ENCODE measurements at regions not wholly inside any gene's neighbourhood (a gene's known extent, or its start where the extent isn't known, plus 50 kb on each side); places are given as distances from the start of the nearest gene placed in this dataset.
"Not testable (repeated sequence)": the region's sequence is repeated elsewhere in the genome, so short reads cannot be mapped to it uniquely, and the experiment has no call there.

GRCh38 chr9:100794738-100795269 lies 216.9 kb downstream of the CAVIN4 start:
- no peak for TF ChIP-seq CTCF (IDR thresholded peaks at IDR 0.05; ENCODE audit: extremely low read depth, missing control alignments)
- no peak for DNase-seq (ENCODE audit: low spot score)

- DNase-seq (ENCODE audit: low spot score), result no peak
- TF ChIP-seq CTCF (IDR thresholded peaks at IDR 0.05; ENCODE audit: extremely low read depth, missing control alignments), result no peak
These were observed 224.6 kb upstream of the PLPPR1 start for GRCh38 chr9:100803956-100804355.

- no peak for DNase-seq (ENCODE audit: low spot score)
- no peak for TF ChIP-seq CTCF (IDR thresholded peaks at IDR 0.05; ENCODE audit: extremely low read depth, missing control alignments)
These were observed 216.9 kb upstream of the PLPPR1 start for GRCh38 chr9:100811643-100812042.

GRCh38 chr9:100813871-100814270 lies 214.7 kb upstream of the PLPPR1 start:
- no peak for TF ChIP-seq CTCF (IDR thresholded peaks at IDR 0.05; ENCODE audit: extremely low read depth, missing control alignments)
- DNase-seq (ENCODE audit: low spot score), result no peak

- TF ChIP-seq CTCF (IDR thresholded peaks at IDR 0.05; ENCODE audit: extremely low read depth, missing control alignments), result no peak
These were observed 208.5 kb upstream of the PLPPR1 start for GRCh38 chr9:100819980-100820379.

GRCh38 chr9:100833035-100833434 lies 195.5 kb upstream of the PLPPR1 start:
- DNase-seq (ENCODE audit: low spot score), result not testable (repeated sequence)

More at GRCh38 chr9:100819980-100820379, 208.5 kb upstream of the PLPPR1 start:
- DNase-seq (ENCODE audit: low spot score), result no peak

- TF ChIP-seq CTCF (IDR thresholded peaks at IDR 0.05; ENCODE audit: extremely low read depth, missing control alignments), result no peak
- DNase-seq (ENCODE audit: low spot score), result no peak
These were observed 189.7 kb upstream of the PLPPR1 start for GRCh38 chr9:100838857-100839256.

GRCh38 chr9:100848726-100849125 lies 179.8 kb upstream of the PLPPR1 start:
- DNase-seq (ENCODE audit: low spot score), result no peak
- no peak for TF ChIP-seq CTCF (IDR thresholded peaks at IDR 0.05; ENCODE audit: extremely low read depth, missing control alignments)

Data from GM20000 (cell line).